Pancreas (tissue), 10 donors: ENCODE measurements at regions not wholly inside any gene's neighbourhood (a gene's known extent, or its start where the extent isn't known, plus 50 kb on each side); places are given as distances from the start of the nearest gene placed in this dataset.

Experiments used
- ATAC-seq, 4 donors: fragments of 200-7000 bp; cut with Tn5 transposase; one replicate each; pipeline versions ENCODE4 v1.8.0 to v1.9.1; 2020; ENCODE audit warnings: mild to moderate bottlenecking in 4 of 4, moderate library complexity in 4 of 4
- DNase-seq, 6 donors: peaks; one replicate each; pipeline ENCODE4 v3.0.0-alpha.2; 2020
- FAIRE-seq: peaks from 2 replicates; lab custom pipeline; 2012; peaks lifted over from hg19 to GRCh38; lab: Jason Lieb, UNC
- H3K27ac ChIP-seq, 4 donors: fragments of 200-600 bp; sonication (generic); 1 replicate in 3 of 4; 2 replicates in 1 of 4; pipeline versions ENCODE4 v1.5.0 to v1.8.0; 2020
- H3K27me3 ChIP-seq, 4 donors: fragments of 200-600 bp; one replicate each; pipeline ENCODE4 v1.8.0; 2021
- H3K36me3 ChIP-seq, 3 donors: fragments of 200-600 bp; sonication (generic) in 1 of 3; one replicate each; pipeline versions ENCODE4 v1.5.0 to v1.8.0; 2020 to 2021
- H3K4me1 ChIP-seq, 3 donors: fragments of 200-600 bp; one replicate each; pipeline ENCODE4 v1.8.0; 2021
- H3K4me3 ChIP-seq, 4 donors: fragments of 200-600 bp; sonication (generic) in 2 of 4; one replicate each; pipeline versions ENCODE4 v1.5.0 to v1.8.0; 2020 to 2021
- H3K9me3 ChIP-seq, 4 donors: fragments of 200-600 bp; one replicate each; pipeline ENCODE4 v1.8.0; 2021
- CTCF ChIP-seq, 4 donors: fragments of 200-600 bp; sonication (generic) in 3 of 4; IDR thresholded peaks; one replicate each; pipeline versions ENCODE4 v1.5.0 to v1.8.0; 2021; ENCODE audit warnings: antibody characterized with exemption in 4 of 4
- WGBS, 2 donors: extraction: QIAGEN DNeasy Blood & Tissue Kit; methylation state at CpG; one replicate each; pipeline ENCODE4 v1.1.7; 2013; 5-methylcytosine and 5-hydroxymethylcytosine counted together
- intact Hi-C, 3 donors: fragments of 100-400 bp; cut with DNase I; formaldehyde crosslinking; loops; one replicate each; pipeline versions ENCODE4 v1.11.1 to v1.14.2; 2022
- donor health status: healthy with polysubstance abuse.
- donor health status: DM: no; HTN: no; CAD: no; lungs with moderate emphysema.
- donor health status: DM: no; HTN: no; CAD: no.
- donor health status: control.
- donor health status: control.
- donor health status: Bipolar disorder and iron deficiency.
- donor health status: DM: yes; HTN: yes; CAD: no.
- donor health status: DM: no; HTN: no; CAD: no.
- donor health status: DM: no; HTN: no; CAD: no.
- donor health status: DM: yes; HTN: yes; CAD: no.

GRCh38 chr11:23063276-23063675 lies 203.0 kb upstream of the CCDC179 start:
- Histone ChIP-seq H3K4me1 (no peaks in the 10 kb centered on the region), H3K4me3 (no peak overlapping the region), H3K27ac (no peak overlapping the region), H3K27me3 (no peaks in the 10 kb centered on the region), H3K36me3 (no peaks in the 10 kb centered on the region), H3K9me3 (peaks cover 0 to 4% (median 0%) of the 10 kb centered on the region in 4 donors)
- no peak for TF ChIP-seq CTCF (IDR thresholded peaks at IDR 0.05)
- no peak for DNase-seq
- intact Hi-C loops = no loop called here
- FAIRE-seq = no peak
- no peak for ATAC-seq

- 58 to 65% methylated on average over 5 of the region's 5 CpGs for WGBS, 2 donors
- intact Hi-C loops = no loop called here
- TF ChIP-seq CTCF (IDR thresholded peaks at IDR 0.05) = no peak
- ATAC-seq = no peak
- no peaks in the 10 kb centered on the region for H3K9me3 ChIP-seq
- no peak overlapping the region for H3K4me3 ChIP-seq
- H3K27ac ChIP-seq = no peak overlapping the region
- H3K4me1 ChIP-seq = no peaks in the 10 kb centered on the region
- no peak for DNase-seq
- H3K36me3 ChIP-seq = no peaks in the 10 kb centered on the region
- FAIRE-seq = no peak
- H3K27me3 ChIP-seq = no peaks in the 10 kb centered on the region
Observed at GRCh38 chr11:23078289-23078971, 218.2 kb upstream of the CCDC179 start.

- intact Hi-C loops = no loop called here
- Histone ChIP-seq H3K36me3 (no peaks in the 10 kb centered on the region), H3K4me1 (no peaks in the 10 kb centered on the region), H3K27ac (no peak overlapping the region), H3K9me3 (no peaks in the 10 kb centered on the region), H3K27me3 (no peaks in the 10 kb centered on the region), H3K4me3 (no peak overlapping the region)
- FAIRE-seq = no peak
- no peak for TF ChIP-seq CTCF (IDR thresholded peaks at IDR 0.05)
- WGBS, 2 donors = 53 to 61% methylated on average over 3 of the region's 3 CpGs
- no peak for ATAC-seq
- DNase-seq = no peak
Observed at GRCh38 chr11:23079382-23079813, 219.1 kb upstream of the CCDC179 start.

GRCh38 chr11:23087407-23087806 lies 227.1 kb upstream of the CCDC179 start:
- Histone ChIP-seq H3K27ac (no peak overlapping the region), H3K27me3 (no peaks in the 10 kb centered on the region), H3K4me3 (no peak overlapping the region), H3K4me1 (no peaks in the 10 kb centered on the region), H3K9me3 (no peaks in the 10 kb centered on the region), H3K36me3 (no peaks in the 10 kb centered on the region)
- FAIRE-seq (no peak), DNase-seq (no peak), ATAC-seq (no peak)
- no peak for TF ChIP-seq CTCF (IDR thresholded peaks at IDR 0.05)
- intact Hi-C loops = no loop called here
- WGBS, 2 donors = 68 to 78% methylated on average over 4 of the region's 4 CpGs

- Histone ChIP-seq H3K4me1 (no peaks in the 10 kb centered on the region), H3K36me3 (no peaks in the 10 kb centered on the region), H3K9me3 (no peaks in the 10 kb centered on the region), H3K4me3 (no peak overlapping the region), H3K27me3 (no peaks in the 10 kb centered on the region), H3K27ac (no peak overlapping the region)
- no peak for DNase-seq
- ATAC-seq = no peak
- no peak for TF ChIP-seq CTCF (IDR thresholded peaks at IDR 0.05)
- FAIRE-seq = no peak
- 89 to 93% methylated on average over 2 of the region's 2 CpGs for WGBS, 2 donors
- intact Hi-C loops = no loop called here
Observed at GRCh38 chr11:23090659-23091058, 230.4 kb upstream of the CCDC179 start.
